MM.1S (cell line): ENCODE measurements at regions not wholly inside any gene's neighbourhood (a gene's known extent, or its start where the extent isn't known, plus 50 kb on each side); places are given as distances from the start of the nearest gene placed in this dataset.

Source experiments
- EZH2 ChIP-seq: fragments of 300-600 bp; sonication (generic); optimal IDR thresholded peaks from 2 replicates; pipeline ENCODE3; 2017; ENCODE audit warnings: low read depth, mild to moderate bottlenecking, antibody characterized with exemption, low read length, mixed read lengths
- EZH2phosphoT487 ChIP-seq: fragments of 300-600 bp; sonication (generic); IDR thresholded peaks from 2 replicates; pipeline ENCODE4 v1.6.1; 2018; ENCODE audit warnings: antibody characterized with exemption, low read length
- TF ChIP-seq, protein P1 (sequence below): fragments of 300-600 bp; sonication (generic); IDR thresholded peaks from 2 replicates; pipeline ENCODE4 v1.5.1; 2016; ENCODE audit warnings: antibody characterized with exemption, low read length, mixed read lengths

DNA sequence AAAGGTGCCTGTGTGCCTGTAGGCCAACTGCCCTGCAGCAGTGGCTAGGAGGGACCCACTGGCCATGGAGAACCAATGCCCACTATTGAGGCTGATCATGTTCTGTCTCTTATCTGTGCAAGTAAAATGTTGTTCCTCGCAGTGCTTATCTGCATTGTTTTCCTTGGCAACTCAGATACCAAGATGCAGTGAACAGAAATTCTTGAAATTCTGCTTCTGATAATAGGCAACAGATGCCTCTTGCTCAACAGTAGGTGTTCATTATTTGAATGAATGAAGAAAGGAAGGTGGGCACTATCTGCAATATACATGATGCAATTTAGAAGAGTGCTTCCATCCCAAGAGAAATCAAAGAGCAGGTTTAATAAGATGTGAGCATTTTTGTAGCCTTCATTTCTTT is 232.2 kb downstream of the NUAK1 start:
- TF ChIP-seq EZH2: no peak
- TF ChIP-seq, protein P1, sequence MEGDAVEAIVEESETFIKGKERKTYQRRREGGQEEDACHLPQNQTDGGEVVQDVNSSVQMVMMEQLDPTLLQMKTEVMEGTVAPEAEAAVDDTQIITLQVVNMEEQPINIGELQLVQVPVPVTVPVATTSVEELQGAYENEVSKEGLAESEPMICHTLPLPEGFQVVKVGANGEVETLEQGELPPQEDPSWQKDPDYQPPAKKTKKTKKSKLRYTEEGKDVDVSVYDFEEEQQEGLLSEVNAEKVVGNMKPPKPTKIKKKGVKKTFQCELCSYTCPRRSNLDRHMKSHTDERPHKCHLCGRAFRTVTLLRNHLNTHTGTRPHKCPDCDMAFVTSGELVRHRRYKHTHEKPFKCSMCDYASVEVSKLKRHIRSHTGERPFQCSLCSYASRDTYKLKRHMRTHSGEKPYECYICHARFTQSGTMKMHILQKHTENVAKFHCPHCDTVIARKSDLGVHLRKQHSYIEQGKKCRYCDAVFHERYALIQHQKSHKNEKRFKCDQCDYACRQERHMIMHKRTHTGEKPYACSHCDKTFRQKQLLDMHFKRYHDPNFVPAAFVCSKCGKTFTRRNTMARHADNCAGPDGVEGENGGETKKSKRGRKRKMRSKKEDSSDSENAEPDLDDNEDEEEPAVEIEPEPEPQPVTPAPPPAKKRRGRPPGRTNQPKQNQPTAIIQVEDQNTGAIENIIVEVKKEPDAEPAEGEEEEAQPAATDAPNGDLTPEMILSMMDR: no peak
- no peak for TF ChIP-seq EZH2phosphoT487
